GM23338 (cell line): ENCODE measurements at regions not wholly inside any gene's neighbourhood (a gene's known extent, or its start where the extent isn't known, plus 50 kb on each side); places are given as distances from the start of the nearest gene placed in this dataset.

Source experiments
- ATAC-seq: fragments of 200-7000 bp; cut with Tn5 transposase; 3 replicates; pipeline ENCODE4 v1.9.1; 2020
- DNase-seq: peaks from one replicate; pipeline ENCODE4 v3.0.0-alpha.2; 2015; ENCODE audit warnings: low spot score
- H2AFZ ChIP-seq: fragments of 200-600 bp; sonication (generic); 2 replicates; pipeline ENCODE4 v1.8.0; 2016; ENCODE audit warnings: antibody characterized with exemption, mild to moderate bottlenecking, moderate library complexity
- H3F3A ChIP-seq: fragments of 200-600 bp; sonication (generic); replicated peaks from 2 replicates; pipeline ENCODE4 v1.8.0; 2017; ENCODE audit warnings: antibody characterized with exemption, mixed run types, low read depth
- H3K27ac ChIP-seq: fragments of 200-600 bp; sonication (generic); 2 replicates; pipeline ENCODE4 v1.6.1; 2016; ENCODE audit warnings: low read depth
- H3K27me3 ChIP-seq: fragments of 200-600 bp; sonication (generic); 2 replicates; pipeline ENCODE4 v1.8.0; 2016; ENCODE audit warnings: mild to moderate bottlenecking, mixed run types, moderate library complexity; ENCODE audit not compliant: insufficient read depth
- H3K36me3 ChIP-seq: fragments of 200-600 bp; sonication (generic); 2 replicates; pipeline ENCODE4 v1.8.0; 2016; ENCODE audit warnings: mild to moderate bottlenecking; ENCODE audit not compliant: insufficient read depth
- H3K4me1 ChIP-seq: fragments of 200-600 bp; sonication (generic); 2 replicates; pipeline ENCODE4 v1.8.0; 2016; ENCODE audit warnings: mild to moderate bottlenecking, moderate library complexity; ENCODE audit not compliant: insufficient read depth
- H3K4me2 ChIP-seq: fragments of 200-600 bp; sonication (generic); 2 replicates; pipeline ENCODE4 v1.7.1; 2017; ENCODE audit warnings: mixed run types
- H3K4me3 ChIP-seq: fragments of 200-600 bp; sonication (generic); 2 replicates; pipeline ENCODE4 v1.6.1; 2016; ENCODE audit warnings: mixed run types
- H3K79me2 ChIP-seq: fragments of 200-600 bp; sonication (generic); replicated peaks from 2 replicates; pipeline ENCODE4 v1.8.0; 2017; ENCODE audit warnings: mild to moderate bottlenecking; ENCODE audit not compliant: insufficient read depth
- H3K9me2 ChIP-seq: fragments of 200-600 bp; sonication (generic); 2 replicates; pipeline ENCODE4 v1.8.0; 2017; ENCODE audit not compliant: insufficient read depth
- H4K20me1 ChIP-seq: fragments of 200-600 bp; sonication (generic); replicated peaks from 2 replicates; pipeline ENCODE4 v1.8.0; 2017; ENCODE audit warnings: mild to moderate bottlenecking; ENCODE audit not compliant: insufficient read depth
- H3K27ac Mint-ChIP-seq: 2 replicates; pipeline ENCODE4 v1.8.0; 2020; ENCODE audit warnings: inconsistent platforms, mild to moderate bottlenecking, moderate library complexity, mixed read lengths
- H3K27me3 Mint-ChIP-seq: 3 replicates; pipeline ENCODE4 v1.8.0; 2022; ENCODE audit warnings: low read depth, mild to moderate bottlenecking, moderate library complexity, mixed read lengths, inconsistent platforms; ENCODE audit not compliant: insufficient read depth, poor library complexity
- H3K36me3 Mint-ChIP-seq: 3 replicates; pipeline ENCODE4 v1.8.0; 2021; ENCODE audit warnings: low read depth, mild to moderate bottlenecking, inconsistent platforms, moderate library complexity, mixed read lengths
- H3K4me1 Mint-ChIP-seq: 3 replicates; pipeline ENCODE4 v1.8.0; 2020; ENCODE audit warnings: mild to moderate bottlenecking, inconsistent platforms, mixed read lengths
- H3K4me3 Mint-ChIP-seq: 3 replicates; pipeline ENCODE4 v1.8.0; 2021; ENCODE audit warnings: moderate library complexity, mild to moderate bottlenecking, inconsistent platforms, mixed read lengths
- H3K9me3 Mint-ChIP-seq: 3 replicates; pipeline ENCODE4 v1.8.0; 2020; ENCODE audit warnings: moderate library complexity, mild to moderate bottlenecking, inconsistent platforms, mixed read lengths
- CREB1 ChIP-seq: fragments of 250-450 bp; sonication (Bioruptor Pico); IDR thresholded peaks from 2 replicates; pipeline ENCODE4 v1.5.0; 2020; ENCODE audit warnings: low read depth, mild to moderate bottlenecking, moderate library complexity
- JUNB ChIP-seq: IDR thresholded peaks from one replicate; pipeline ENCODE4 v1.6.1; 2016; ENCODE audit warnings: antibody characterized with exemption; ENCODE audit not compliant: unreplicated experiment
- TF ChIP-seq, protein P1 (sequence below), 2 experiments: fragments of 200-600 bp in 1 of 2; sonication (generic) in 1 of 2; conservative IDR thresholded peaks; 2 replicates each; pipeline versions ENCODE4 v1.5.1 to v1.6.1; 2016 to 2017; ENCODE audit warnings: antibody characterized with exemption in 2 of 2, low read depth in 2 of 2, mild to moderate bottlenecking in 2 of 2, moderate library complexity in 1 of 2
- TF ChIP-seq, protein P2 (sequence below): fragments of 250-450 bp; sonication (Bioruptor Pico); IDR thresholded peaks from 2 replicates; pipeline ENCODE4 v1.5.0; 2020; ENCODE audit warnings: mild to moderate bottlenecking, moderate library complexity

DNA sequence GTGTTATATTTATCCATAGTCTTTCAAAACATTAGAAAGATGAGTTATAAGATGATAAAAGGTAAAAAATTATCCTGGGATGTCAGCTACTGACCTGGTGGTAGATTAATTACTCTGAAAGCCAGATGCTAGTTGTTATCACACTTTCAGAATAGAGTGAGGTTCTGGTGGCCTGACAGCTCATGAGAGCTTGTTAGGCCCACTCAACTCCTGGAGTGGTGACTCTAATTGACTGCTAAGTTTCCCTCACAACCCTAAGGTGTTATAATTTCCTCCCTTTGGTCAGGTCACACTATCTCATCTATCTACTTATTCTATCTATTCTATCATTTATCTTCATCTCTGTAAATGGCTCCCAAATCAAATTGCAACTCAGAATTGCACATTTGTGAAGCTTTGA, 90.1 kb downstream of the ZNF648 start (continued):
- TF ChIP-seq, protein P1, sequence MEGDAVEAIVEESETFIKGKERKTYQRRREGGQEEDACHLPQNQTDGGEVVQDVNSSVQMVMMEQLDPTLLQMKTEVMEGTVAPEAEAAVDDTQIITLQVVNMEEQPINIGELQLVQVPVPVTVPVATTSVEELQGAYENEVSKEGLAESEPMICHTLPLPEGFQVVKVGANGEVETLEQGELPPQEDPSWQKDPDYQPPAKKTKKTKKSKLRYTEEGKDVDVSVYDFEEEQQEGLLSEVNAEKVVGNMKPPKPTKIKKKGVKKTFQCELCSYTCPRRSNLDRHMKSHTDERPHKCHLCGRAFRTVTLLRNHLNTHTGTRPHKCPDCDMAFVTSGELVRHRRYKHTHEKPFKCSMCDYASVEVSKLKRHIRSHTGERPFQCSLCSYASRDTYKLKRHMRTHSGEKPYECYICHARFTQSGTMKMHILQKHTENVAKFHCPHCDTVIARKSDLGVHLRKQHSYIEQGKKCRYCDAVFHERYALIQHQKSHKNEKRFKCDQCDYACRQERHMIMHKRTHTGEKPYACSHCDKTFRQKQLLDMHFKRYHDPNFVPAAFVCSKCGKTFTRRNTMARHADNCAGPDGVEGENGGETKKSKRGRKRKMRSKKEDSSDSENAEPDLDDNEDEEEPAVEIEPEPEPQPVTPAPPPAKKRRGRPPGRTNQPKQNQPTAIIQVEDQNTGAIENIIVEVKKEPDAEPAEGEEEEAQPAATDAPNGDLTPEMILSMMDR (conservative IDR thresholded peaks at IDR 0.05; ENCODE audit: low read depth in 2 of 2), result no peak
- TF ChIP-seq JUNB, result no peak
- TF ChIP-seq, protein P2, sequence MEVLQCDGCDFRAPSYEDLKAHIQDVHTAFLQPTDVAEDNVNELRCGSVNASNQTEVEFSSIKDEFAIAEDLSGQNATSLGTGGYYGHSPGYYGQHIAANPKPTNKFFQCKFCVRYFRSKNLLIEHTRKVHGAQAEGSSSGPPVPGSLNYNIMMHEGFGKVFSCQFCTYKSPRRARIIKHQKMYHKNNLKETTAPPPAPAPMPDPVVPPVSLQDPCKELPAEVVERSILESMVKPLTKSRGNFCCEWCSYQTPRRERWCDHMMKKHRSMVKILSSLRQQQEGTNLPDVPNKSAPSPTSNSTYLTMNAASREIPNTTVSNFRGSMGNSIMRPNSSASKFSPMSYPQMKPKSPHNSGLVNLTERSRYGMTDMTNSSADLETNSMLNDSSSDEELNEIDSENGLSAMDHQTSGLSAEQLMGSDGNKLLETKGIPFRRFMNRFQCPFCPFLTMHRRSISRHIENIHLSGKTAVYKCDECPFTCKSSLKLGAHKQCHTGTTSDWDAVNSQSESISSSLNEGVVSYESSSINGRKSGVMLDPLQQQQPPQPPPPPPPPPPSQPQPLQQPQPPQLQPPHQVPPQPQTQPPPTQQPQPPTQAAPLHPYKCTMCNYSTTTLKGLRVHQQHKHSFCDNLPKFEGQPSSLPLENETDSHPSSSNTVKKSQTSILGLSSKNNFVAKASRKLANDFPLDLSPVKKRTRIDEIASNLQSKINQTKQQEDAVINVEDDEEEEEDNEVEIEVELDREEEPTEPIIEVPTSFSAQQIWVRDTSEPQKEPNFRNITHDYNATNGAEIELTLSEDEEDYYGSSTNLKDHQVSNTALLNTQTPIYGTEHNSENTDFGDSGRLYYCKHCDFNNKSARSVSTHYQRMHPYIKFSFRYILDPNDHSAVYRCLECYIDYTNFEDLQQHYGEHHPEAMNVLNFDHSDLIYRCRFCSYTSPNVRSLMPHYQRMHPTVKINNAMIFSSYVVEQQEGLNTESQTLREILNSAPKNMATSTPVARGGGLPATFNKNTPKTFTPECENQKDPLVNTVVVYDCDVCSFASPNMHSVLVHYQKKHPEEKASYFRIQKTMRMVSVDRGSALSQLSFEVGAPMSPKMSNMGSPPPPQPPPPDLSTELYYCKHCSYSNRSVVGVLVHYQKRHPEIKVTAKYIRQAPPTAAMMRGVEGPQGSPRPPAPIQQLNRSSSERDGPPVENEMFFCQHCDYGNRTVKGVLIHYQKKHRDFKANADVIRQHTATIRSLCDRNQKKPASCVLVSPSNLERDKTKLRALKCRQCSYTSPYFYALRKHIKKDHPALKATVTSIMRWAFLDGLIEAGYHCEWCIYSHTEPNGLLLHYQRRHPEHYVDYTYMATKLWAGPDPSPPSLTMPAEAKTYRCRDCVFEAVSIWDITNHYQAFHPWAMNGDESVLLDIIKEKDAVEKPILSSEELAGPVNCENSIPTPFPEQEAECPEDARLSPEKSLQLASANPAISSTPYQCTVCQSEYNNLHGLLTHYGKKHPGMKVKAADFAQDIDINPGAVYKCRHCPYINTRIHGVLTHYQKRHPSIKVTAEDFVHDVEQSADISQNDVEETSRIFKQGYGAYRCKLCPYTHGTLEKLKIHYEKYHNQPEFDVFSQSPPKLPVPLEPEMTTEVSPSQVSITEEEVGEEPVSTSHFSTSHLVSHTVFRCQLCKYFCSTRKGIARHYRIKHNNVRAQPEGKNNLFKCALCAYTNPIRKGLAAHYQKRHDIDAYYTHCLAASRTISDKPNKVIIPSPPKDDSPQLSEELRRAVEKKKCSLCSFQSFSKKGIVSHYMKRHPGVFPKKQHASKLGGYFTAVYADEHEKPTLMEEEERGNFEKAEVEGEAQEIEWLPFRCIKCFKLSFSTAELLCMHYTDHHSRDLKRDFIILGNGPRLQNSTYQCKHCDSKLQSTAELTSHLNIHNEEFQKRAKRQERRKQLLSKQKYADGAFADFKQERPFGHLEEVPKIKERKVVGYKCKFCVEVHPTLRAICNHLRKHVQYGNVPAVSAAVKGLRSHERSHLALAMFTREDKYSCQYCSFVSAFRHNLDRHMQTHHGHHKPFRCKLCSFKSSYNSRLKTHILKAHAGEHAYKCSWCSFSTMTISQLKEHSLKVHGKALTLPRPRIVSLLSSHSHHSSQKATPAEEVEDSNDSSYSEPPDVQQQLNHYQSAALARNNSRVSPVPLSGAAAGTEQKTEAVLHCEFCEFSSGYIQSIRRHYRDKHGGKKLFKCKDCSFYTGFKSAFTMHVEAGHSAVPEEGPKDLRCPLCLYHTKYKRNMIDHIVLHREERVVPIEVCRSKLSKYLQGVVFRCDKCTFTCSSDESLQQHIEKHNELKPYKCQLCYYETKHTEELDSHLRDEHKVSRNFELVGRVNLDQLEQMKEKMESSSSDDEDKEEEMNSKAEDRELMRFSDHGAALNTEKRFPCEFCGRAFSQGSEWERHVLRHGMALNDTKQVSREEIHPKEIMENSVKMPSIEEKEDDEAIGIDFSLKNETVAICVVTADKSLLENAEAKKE (CRISPR knock-in tag), result no peak

DNA sequence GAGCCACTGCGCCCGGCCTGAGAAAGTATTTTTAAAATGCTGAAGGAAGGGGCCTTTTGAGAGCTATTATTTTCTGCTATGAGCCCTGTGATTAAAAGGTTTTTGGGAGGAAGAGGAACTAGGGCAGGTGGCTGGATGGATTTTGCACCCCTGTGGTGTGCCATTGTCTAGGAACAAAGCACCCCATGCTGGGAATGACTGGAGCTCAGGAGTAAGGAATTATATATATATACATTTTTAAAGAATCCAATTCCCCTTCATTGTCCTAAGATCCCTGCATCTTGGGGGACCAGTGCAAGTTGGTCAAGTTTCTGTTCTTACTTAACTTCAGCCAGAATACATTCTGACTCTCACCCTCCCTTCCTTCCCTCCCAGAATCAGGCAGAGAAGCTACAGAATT, 91.6 kb downstream of the ZNF648 start:
- H3K4me3 Mint-ChIP-seq, result peak overlapping the region; percentile 48; the same call in 1 of the 3 replicates
- TF ChIP-seq, protein P2 (CRISPR knock-in tag), result peak; percentile 84
- TF ChIP-seq CREB1 (CRISPR knock-in tag), result peak; percentile 49; the same call in 1 of the 2 replicates
- TF ChIP-seq, protein P1 (conservative IDR thresholded peaks at IDR 0.05; ENCODE audit: low read depth in 2 of 2), result no peak

More for the DNA sequence above, 91.6 kb downstream of the ZNF648 start:
- Mint-ChIP-seq H3K27me3 (peaks cover 9% of the 10 kb centered on the region), H3K4me1 (peaks cover 35% of the 10 kb centered on the region), H3K9me3 (peaks cover 8% of the 10 kb centered on the region; the same call in 2 of the 3 replicates), H3K36me3 (peaks cover 11% of the 10 kb centered on the region), H3K27ac (peak overlapping the region; percentile 93)
- peaks cover 21% of the 10 kb centered on the region for H3K4me1 ChIP-seq
- no peaks in the 10 kb centered on the region for H3K79me2 ChIP-seq
- 0 out of 2 replicates have a peak overlapping the region, but pooled peaks have one; percentile 4 for H3K4me3 ChIP-seq
- no peak overlapping the region for H2AFZ ChIP-seq
- H4K20me1 ChIP-seq, result no peaks in the 10 kb centered on the region
- peak; percentile 95 for ATAC-seq
- no peaks in the 10 kb centered on the region for H3F3A ChIP-seq
- no peaks in the 10 kb centered on the region for H3K27me3 ChIP-seq
- H3K36me3 ChIP-seq, result no peaks in the 10 kb centered on the region
- peaks cover 10% of the 10 kb centered on the region; the same call in 1 of the 2 replicates for H3K9me2 ChIP-seq
- peak overlapping the region; percentile 34 for H3K4me2 ChIP-seq
- H3K27ac ChIP-seq, result peak overlapping the region; percentile 96
- DNase-seq, result peak; percentile 88
